Hematopoietic multipotent progenitor cell treated with erythropoietin and hydrocortisone succinate and interleukin-3 and kit ligand, for 4 days (in vitro differentiated cells): ENCODE measurements at regions not wholly inside any gene's neighbourhood (a gene's known extent, or its start where the extent isn't known, plus 50 kb on each side); places are given as distances from the start of the nearest gene placed in this dataset.

Experiments used
- DNase-seq: peaks from one replicate; pipeline ENCODE4 v3.0.0-alpha.2; 2015

- DNase-seq, result no peak
Observed at GRCh38 chr4:20615486-20616260, 84.6 kb upstream of the PACRGL start.

- DNase-seq, result no peak
Observed at GRCh38 chr4:20616313-20616712, 83.9 kb upstream of the PACRGL start.

- no peak for DNase-seq
Observed at GRCh38 chr4:20616848-20617247, 83.4 kb upstream of the PACRGL start.

- DNase-seq, result peak; percentile 11
Observed at GRCh38 chr4:20617678-20618396, 82.4 kb upstream of the PACRGL start.

GRCh38 chr4:20618731-20619130 is 81.5 kb upstream of the PACRGL start:
- DNase-seq, result no peak

GRCh38 chr4:20621476-20621875 is 78.8 kb upstream of the PACRGL start:
- DNase-seq, result no peak

GRCh38 chr4:20622701-20623100 is 77.6 kb upstream of the PACRGL start:
- DNase-seq, result no peak

- DNase-seq, result peak; percentile 34
Observed at GRCh38 chr4:20623939-20624338, 76.3 kb upstream of the PACRGL start.

GRCh38 chr4:20624793-20625374 is 75.4 kb upstream of the PACRGL start:
- peak; percentile 13 for DNase-seq

- peak; percentile 68 for DNase-seq
Observed at GRCh38 chr4:20625426-20625825, 74.8 kb upstream of the PACRGL start.

- DNase-seq, result no peak
Observed at GRCh38 chr4:20626326-20627005, 73.8 kb upstream of the PACRGL start.

GRCh38 chr4:20627866-20628265 is 72.4 kb upstream of the PACRGL start:
- no peak for DNase-seq

GRCh38 chr4:20629186-20630106 is 70.8 kb upstream of the PACRGL start:
- DNase-seq, result peak; percentile 57

- no peak for DNase-seq
Observed at GRCh38 chr4:20638825-20639224, 61.4 kb upstream of the PACRGL start.

- no peak for DNase-seq
Observed at GRCh38 chr4:20639346-20639745, 60.9 kb upstream of the PACRGL start.

GRCh38 chr4:20640989-20641388 is 59.3 kb upstream of the PACRGL start:
- DNase-seq, result no peak

GRCh38 chr4:20641976-20642375 is 58.3 kb upstream of the PACRGL start:
- peak; percentile 13 for DNase-seq

- no peak for DNase-seq
Observed at GRCh38 chr4:20643631-20644030, 56.6 kb upstream of the PACRGL start.

GRCh38 chr4:20645236-20645635 is 55.0 kb upstream of the PACRGL start:
- DNase-seq, result no peak

GRCh38 chr4:20646287-20646686 is 54.0 kb upstream of the PACRGL start:
- no peak for DNase-seq
